GM12878 (cell line): ENCODE measurements at regions not wholly inside any gene's neighbourhood (a gene's known extent, or its start where the extent isn't known, plus 50 kb on each side); places are given as distances from the start of the nearest gene placed in this dataset.

Experiments used
- ATAC-seq: fragments of 200-7000 bp; cut with Tn5 transposase; 3 replicates; pipeline ENCODE4 v1.9.1; 2020; ENCODE audit warnings: mild to moderate bottlenecking, moderate library complexity
- BruUV-seq: library from RNA; stranded (reverse); fragments of 400-500 nt; replicated peaks from 2 replicates; lab custom pipeline; 2021; lab: Mats Ljungman, UMichigan
- CTCF ChIA-PET: fragments of 300-600 bp; sonication (Branson Sonifier 250); formaldehyde crosslinking; extraction: SDS; loops from one replicate; lab custom pipeline; 2021; ENCODE audit warnings: inconsistent platforms; lab: Yijun Ruan, JAX
- POLR2A ChIA-PET: fragments of 350-600 bp; formaldehyde crosslinking; extraction: SDS; loops from one replicate; lab custom pipeline; 2021; ENCODE audit warnings: inconsistent platforms; lab: Charles Lee
- RAD21 ChIA-PET: fragments of 300-600 bp; sonication (Branson Sonifier 250); formaldehyde crosslinking; loops from one replicate; lab custom pipeline; 2023; ENCODE audit warnings: antibody characterized with exemption; ENCODE audit not compliant: unreplicated experiment; lab: Charles Lee
- SMC1A ChIA-PET: fragments of 300-600 bp; sonication (Branson Sonifier 250); formaldehyde crosslinking; loops from one replicate; lab custom pipeline; 2023; ENCODE audit not compliant: unreplicated experiment, uncharacterized antibody; lab: Charles Lee
- DNase-seq: peaks from one replicate; pipeline ENCODE4 v3.0.0-alpha.2; 2011; ENCODE audit warnings: low read depth, low spot score
- FAIRE-seq: peaks from 3 replicates; lab custom pipeline; 2011; peaks lifted over from hg19 to GRCh38; lab: Jason Lieb, UNC
- H2AFZ ChIP-seq: 2 replicates; pipeline ENCODE4 v1.6.0; 2011; ENCODE audit warnings: low read depth, low read length, control low read depth; ENCODE audit not compliant: control insufficient read depth
- H3K27ac ChIP-seq: 2 replicates; pipeline ENCODE4 v1.5.1; 2011; ENCODE audit warnings: control low read depth; ENCODE audit not compliant: control insufficient read depth, insufficient read depth
- H3K27me3 ChIP-seq, 2 experiments: replicated peaks in 1 of 2; 2 replicates each; pipeline versions ENCODE4 v1.6.0 to v1.6.1; 2011; ENCODE audit warnings: low read length in 1 of 2; ENCODE audit not compliant: control insufficient read depth in 2 of 2, insufficient read depth in 2 of 2
- H3K36me3 ChIP-seq, 2 experiments: 2 replicates each; pipeline ENCODE4 v1.5.1; 2011; ENCODE audit warnings: low read length in 1 of 2; ENCODE audit not compliant: control insufficient read depth in 2 of 2, insufficient read depth in 2 of 2
- H3K4me1 ChIP-seq: 2 replicates; pipeline ENCODE4 v1.6.1; 2011; ENCODE audit warnings: mild to moderate bottlenecking, low read length, moderate library complexity, mixed read lengths; ENCODE audit not compliant: control insufficient read depth, insufficient read depth
- H3K4me2 ChIP-seq: 2 replicates; pipeline ENCODE4 v1.6.0; 2011; ENCODE audit warnings: control low read depth; ENCODE audit not compliant: control insufficient read depth, insufficient read depth
- H3K4me3 ChIP-seq: fragments of 200-600 bp; sonication (generic); 2 replicates; pipeline ENCODE4 v1.5.1; 2016
- H3K79me2 ChIP-seq: 2 replicates; pipeline ENCODE4 v1.6.0; 2011; ENCODE audit warnings: low read length; ENCODE audit not compliant: control insufficient read depth, insufficient read depth
- H3K9ac ChIP-seq: 2 replicates; pipeline ENCODE4 v1.8.0; 2011; ENCODE audit warnings: low read length, control low read depth, mixed read lengths; ENCODE audit not compliant: control insufficient read depth, insufficient read depth
- H3K9me3 ChIP-seq: replicated peaks from 3 replicates; pipeline ENCODE4 v1.5.1; 2011; ENCODE audit warnings: mild to moderate bottlenecking, low read length; ENCODE audit not compliant: control insufficient read depth, insufficient read depth
- H4K20me1 ChIP-seq: 2 replicates; pipeline ENCODE4 v1.6.0; 2011; ENCODE audit not compliant: control insufficient read depth, insufficient read depth
- FOS ChIP-seq: IDR thresholded peaks from 3 replicates; pipeline ENCODE4 v1.6.1; 2011; ENCODE audit warnings: borderline replicate concordance; ENCODE audit not compliant: insufficient read length; ENCODE audit errors: extremely low read depth
- MAX ChIP-seq: IDR thresholded peaks from 2 replicates; pipeline ENCODE4 v1.6.1; 2012; ENCODE audit warnings: low read depth, low read length, improper control_type of control experiment
- MEF2B ChIP-seq: fragments of 450-650 bp; IDR thresholded peaks from 2 replicates; pipeline ENCODE4 v1.6.1; 2018; ENCODE audit warnings: mild to moderate bottlenecking, moderate library complexity; ENCODE audit not compliant: partially characterized antibody, poor library complexity, severe bottlenecking
- PAX5 ChIP-seq: IDR thresholded peaks from 2 replicates; pipeline ENCODE4 v1.6.1; 2011; ENCODE audit warnings: low read depth, low read length, borderline replicate concordance
- RAD21 ChIP-seq: IDR thresholded peaks from 2 replicates; pipeline ENCODE4 v1.6.1; 2011; ENCODE audit warnings: mild to moderate bottlenecking, low read depth, low read length, moderate library complexity; ENCODE audit not compliant: insufficient read depth
- SREBF2 ChIP-seq: IDR thresholded peaks from 2 replicates; pipeline ENCODE4 v1.6.1; 2012; ENCODE audit warnings: mild to moderate bottlenecking, low read length
- SUPT20H ChIP-seq: IDR thresholded peaks from 2 replicates; pipeline ENCODE4 v1.6.1; 2011; ENCODE audit warnings: low read depth, mild to moderate bottlenecking, low read length, moderate library complexity, borderline replicate concordance; ENCODE audit not compliant: control insufficient read depth
- WGBS: methylation state at CpG from one replicate; pipeline ENCODE4 v1.1.6; 2016; ENCODE audit warnings: low lambda C conversion rate; ENCODE audit not compliant: insufficient replicate concordance, insufficient coverage; ENCODE audit errors: missing lambda C conversion rate; 5-methylcytosine and 5-hydroxymethylcytosine counted together
- in situ Hi-C: fragments of 300-500 bp; cut with MboI; formaldehyde crosslinking; loops from 9 replicates; pipeline ENCODE4 v1.14.3; 2018; ENCODE audit warnings: mixed read lengths
- intact Hi-C: fragments of 100-400 bp; cut with micrococcal nuclease; formaldehyde crosslinking; loops from one replicate; pipeline ENCODE4 v1.14.2; 2022; ENCODE audit not compliant: unreplicated experiment

DNA sequence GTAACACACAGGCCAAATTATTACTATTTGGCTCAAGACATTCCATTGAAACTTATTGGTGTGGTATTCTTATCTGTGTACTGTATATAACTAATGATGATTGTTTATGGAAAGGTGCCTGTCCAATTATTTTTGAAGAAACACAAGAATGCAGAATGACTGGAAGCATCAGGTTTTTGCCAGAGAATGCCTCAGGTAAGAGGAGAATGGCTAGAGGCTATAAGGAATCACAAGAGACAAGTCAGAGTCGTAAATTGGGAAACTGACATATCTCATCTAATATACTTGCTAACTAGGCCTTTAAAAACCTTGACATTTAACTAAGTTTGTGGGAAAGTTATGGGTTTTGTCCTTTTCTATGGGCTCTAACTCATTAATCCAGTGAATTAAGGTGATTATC lies 69.3 kb upstream of the TTC29 start:
- Histone ChIP-seq H3K9me3 (no peaks in the 10 kb centered on the region), H3K4me1 (no peaks in the 10 kb centered on the region), H3K36me3 (no peaks in the 10 kb centered on the region), H3K4me3 (no peak overlapping the region), H3K9ac (no peak overlapping the region), H2AFZ (no peak overlapping the region), H4K20me1 (no peaks in the 10 kb centered on the region), H3K4me2 (no peak overlapping the region), H3K27me3 (no peaks in the 10 kb centered on the region), H3K79me2 (no peaks in the 10 kb centered on the region), H3K27ac (no peak overlapping the region)
- in situ Hi-C loops (loop anchor here (5.0 kb wide), 1 partner anchor 82 kb away; no protein-coding TSS in a partner anchor), intact Hi-C loops (loop anchor here (5.0 kb wide), 1 partner anchor 502 kb away; no protein-coding TSS in a partner anchor)
- no peak for DNase-seq
- no TSS peak for BruUV-seq
- ChIA-PET POLR2A (no interaction called here), RAD21 (no interaction called here), SMC1A (interaction anchor here (1.0 kb wide), 1 partner anchor 82 kb away, joined by 3 read pairs; no protein-coding TSS in a partner anchor), CTCF (interaction anchor here (2.6 to 4.3 kb wide), 2 partner anchors 82 to 84 kb away, joined by 7 to 16 read pairs; no protein-coding TSS in a partner anchor)
- FAIRE-seq: no peak
- WGBS: 8% methylated on average over 1 of the region's 1 CpG
- ATAC-seq: no peak
- TF ChIP-seq PAX5: no peak
- no peak for TF ChIP-seq MAX
- no peak for TF ChIP-seq FOS
- no peak for TF ChIP-seq MEF2B
- TF ChIP-seq SREBF2: no peak

GRCh38 chr4:147015491-147015890 lies 69.8 kb upstream of the TTC29 start:
- no peaks in the 10 kb centered on the region for H4K20me1 ChIP-seq
- POLR2A ChIA-PET: no interaction called here
- H3K79me2 ChIP-seq: no peaks in the 10 kb centered on the region
- no peaks in the 10 kb centered on the region for H3K27me3 ChIP-seq
- no peak for FAIRE-seq
- no peaks in the 10 kb centered on the region for H3K9me3 ChIP-seq
- intact Hi-C loops: loop anchor here (5.0 kb wide), 1 partner anchor 502 kb away; no protein-coding TSS in a partner anchor
- no TSS peak for BruUV-seq
- 36% methylated on average over 4 of the region's 4 CpGs for WGBS
- no peak overlapping the region for H3K4me2 ChIP-seq
- H3K27ac ChIP-seq: no peak overlapping the region
- no peak for TF ChIP-seq RAD21
- no peak for TF ChIP-seq SUPT20H
- H3K36me3 ChIP-seq: no peaks in the 10 kb centered on the region
- DNase-seq: no peak
- CTCF ChIA-PET: interaction anchor here (4.3 kb wide), 1 partner anchor 82 kb away, joined by 16 read pairs; no protein-coding TSS in a partner anchor
- RAD21 ChIA-PET: no interaction called here
- no peaks in the 10 kb centered on the region for H3K4me1 ChIP-seq
- no peak for ATAC-seq
- in situ Hi-C loops: loop anchor here (5.0 kb wide), 1 partner anchor 82 kb away; no protein-coding TSS in a partner anchor
- H2AFZ ChIP-seq: no peak overlapping the region
- H3K4me3 ChIP-seq: no peak overlapping the region
- H3K9ac ChIP-seq: no peak overlapping the region
- SMC1A ChIA-PET: interaction anchor here (1.0 kb wide), 1 partner anchor 81 kb away, joined by 3 read pairs; no protein-coding TSS in a partner anchor
